HG02623 (cell line): ENCODE measurements at regions not wholly inside any gene's neighbourhood (a gene's known extent, or its start where the extent isn't known, plus 50 kb on each side); places are given as distances from the start of the nearest gene placed in this dataset.

ENCODE experiments used
- ATAC-seq: cut with Tn5 transposase; IDR thresholded peaks from one replicate; pipeline ENCODE4 v1.9.1; 2021; ENCODE audit warnings: moderate library complexity; ENCODE audit not compliant: unreplicated experiment

DNA sequence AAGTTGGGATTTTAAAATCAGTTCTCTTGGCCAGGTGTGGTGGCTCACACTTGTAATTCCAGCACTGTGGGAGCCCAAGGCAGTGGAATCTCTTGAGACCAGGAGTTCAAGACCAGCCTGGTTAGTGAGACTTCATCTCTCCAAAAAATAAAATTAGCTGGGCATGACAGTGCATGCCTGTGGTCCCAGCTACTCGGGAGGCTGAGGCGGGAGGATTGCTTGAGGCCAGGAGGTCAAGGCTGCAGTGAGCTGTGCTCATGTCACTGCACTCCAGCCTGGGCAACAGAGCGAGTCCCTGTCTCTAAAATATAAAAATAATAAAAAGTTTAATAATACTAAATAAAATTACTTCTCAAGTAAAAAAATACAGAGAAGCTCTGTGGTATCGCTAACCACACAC, 77.5 kb downstream of the FOXA2 start:
- ATAC-seq, result no peak

DNA sequence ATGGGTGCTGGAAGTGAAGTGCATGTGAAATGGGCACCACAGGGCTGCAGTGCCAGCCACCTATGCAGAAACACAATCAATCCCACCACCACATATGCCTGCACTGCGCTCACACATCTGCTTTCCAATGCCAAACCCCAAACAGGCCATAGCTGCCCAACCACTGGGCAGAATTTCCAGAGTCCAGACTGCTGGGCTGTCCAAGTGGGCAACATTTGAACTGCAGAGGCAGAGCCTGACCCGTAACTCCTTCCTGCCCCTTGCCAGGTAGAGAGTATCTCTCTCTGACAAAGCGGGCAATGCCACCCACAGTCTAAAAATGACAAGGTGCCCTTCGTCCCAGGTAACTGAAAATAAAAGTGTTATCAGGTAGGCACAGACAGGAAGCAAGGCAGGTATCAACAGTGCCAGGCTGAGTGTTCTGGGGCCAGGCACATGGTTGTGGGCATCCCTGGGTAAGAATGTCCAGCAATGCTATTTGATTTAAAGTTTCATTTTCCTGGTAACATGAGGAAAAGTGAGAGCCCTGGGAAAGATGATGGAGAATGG, 79.5 kb downstream of the FOXA2 start:
- no peak for ATAC-seq

DNA sequence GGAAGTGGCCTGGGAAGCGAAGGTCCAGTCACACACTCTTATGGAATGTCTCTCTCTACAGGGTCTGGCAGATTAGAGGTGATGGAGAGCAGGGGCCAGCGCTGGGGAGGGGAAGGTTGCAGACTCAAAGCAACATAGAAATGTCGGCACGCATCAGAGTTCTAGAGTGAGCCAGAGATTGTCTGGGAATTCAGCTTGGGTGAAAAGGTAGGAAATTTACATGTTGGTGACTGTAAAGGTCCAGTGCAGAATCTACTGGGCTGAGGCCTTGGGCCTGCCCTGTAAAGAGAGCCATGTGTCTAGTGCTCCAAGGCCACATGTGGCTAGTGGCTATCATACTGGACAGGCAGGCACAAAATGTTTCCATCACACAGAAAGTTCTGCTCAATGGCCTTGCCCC, 80.8 kb downstream of the FOXA2 start:
- no peak for ATAC-seq

DNA sequence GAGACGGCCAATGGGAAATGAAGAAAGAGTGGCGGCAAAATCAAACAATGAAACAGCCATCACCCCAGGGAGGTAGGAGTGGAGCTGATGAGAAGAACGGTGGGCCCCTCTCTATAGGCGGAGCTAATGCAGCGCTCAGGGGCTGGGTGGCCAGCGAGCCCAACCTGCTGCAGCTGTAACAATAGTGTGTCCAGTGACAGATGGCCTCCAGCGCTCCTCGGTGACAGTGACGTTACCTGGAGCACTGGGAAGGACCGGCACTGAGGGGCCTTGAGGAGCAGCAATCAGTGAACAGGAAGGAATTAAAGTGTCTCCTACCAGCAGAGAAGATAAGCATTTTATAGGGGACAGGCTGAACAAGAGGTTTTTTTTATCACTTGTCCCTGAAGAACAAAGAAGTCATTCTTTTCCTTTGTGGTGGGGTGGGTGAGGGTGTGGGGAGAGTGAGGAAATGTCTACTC, 81.6 kb downstream of the FOXA2 start:
- ATAC-seq, result no peak

DNA sequence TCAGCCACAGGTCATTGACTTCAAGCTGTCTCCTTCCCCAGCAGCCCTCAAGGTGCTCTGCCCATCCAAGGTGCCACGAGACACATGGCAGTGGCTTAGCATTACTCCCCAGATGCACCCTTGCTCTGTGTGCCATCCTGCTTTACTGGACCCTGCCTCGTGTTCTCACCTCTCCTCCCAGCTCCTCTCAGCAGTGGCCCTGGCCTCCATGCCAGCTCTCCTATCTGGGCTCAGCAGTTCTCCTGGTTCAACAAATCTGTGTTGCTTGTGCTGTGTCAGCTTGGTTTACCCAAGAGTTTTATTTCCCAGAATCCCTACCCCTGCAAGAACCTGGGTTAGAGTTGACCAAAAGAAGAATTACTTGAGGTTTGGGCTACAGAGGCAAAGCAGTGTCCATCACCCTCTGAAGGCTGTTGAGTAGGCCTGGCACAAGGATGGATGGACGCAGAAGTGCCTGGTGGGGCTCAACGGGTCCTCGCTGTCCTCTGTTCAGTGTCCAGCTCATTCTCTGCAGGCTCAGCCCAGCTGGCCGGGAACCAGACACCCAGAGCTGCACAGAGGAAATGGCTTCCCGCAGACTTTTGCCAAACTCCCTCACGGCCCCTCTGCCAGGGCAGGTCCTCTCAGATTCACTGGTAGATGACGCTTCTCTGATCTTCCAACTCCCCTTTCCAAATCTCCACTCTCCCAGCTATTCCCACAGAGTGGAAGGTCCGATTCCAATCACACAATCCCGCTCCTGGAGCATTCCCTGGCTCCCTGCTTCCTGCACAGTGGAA, 82.6 kb downstream of the FOXA2 start:
- no peak for ATAC-seq

DNA sequence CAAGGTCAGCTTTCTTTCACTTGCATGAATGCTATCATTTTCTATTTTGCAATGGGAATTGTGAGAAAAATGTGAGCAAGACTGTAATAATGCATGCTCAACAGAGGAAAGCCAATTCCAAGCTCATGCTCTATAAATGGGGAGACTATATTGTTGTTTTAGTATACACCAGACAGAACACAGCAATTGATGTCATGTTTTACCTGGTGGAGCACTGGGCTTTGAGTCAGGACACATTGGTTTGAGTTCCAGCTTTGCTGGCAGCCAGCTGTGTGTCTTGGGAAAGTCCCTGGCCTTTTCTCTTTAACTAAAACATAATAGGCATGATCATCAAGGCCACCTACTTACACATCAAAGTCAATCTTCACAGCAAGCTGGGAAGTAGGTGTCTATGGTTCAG, 83.3 kb downstream of the FOXA2 start:
- no peak for ATAC-seq

DNA sequence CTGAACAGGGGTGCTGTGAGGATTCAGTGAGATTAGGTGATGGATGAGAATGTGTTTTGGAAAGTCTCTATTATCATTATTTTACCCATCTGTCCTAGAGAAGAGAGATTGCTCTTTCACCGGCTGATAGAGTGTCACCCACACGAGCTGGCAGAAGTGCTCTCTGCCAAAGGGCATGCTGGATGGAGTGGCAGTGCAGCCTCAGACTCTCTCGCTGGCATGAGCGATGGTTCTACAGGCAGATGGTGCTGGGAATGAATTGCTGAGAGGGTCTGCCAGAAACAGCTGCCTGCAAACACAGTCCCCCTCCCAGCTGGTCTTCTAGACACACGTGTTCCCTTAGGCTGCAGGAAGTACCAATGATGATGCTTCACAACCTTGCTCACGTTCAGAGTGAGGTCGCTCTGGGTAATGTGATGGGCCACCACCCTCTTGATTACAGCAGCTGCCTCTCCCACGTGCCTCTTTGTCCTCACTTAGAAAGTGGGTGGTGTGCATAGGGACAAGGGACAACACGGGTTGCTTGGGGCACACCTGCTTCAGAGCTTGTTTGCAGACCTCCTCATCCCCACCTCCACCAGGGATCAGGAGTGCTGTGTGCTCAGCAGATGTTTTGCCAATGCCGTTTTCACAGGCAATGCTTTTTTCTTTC, 84.7 kb downstream of the FOXA2 start:
- ATAC-seq, result no peak

DNA sequence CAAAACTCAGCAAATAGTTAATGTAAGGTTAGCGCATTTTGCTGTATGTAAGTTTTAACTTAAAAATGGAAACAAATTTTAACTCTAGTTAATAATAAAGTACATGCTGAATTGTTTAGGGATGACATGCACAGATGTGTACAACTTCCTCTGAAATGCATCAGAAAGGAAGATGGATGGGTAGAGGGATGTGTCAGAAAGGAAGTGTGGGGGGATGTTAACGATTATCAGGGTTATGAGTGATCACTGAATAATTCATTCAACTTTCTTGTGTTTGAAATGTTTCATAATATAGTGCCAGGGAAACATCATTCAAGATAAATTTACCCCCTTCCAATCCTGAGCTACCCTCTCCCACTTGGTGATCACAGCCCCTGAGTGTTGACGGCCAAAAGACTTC, 87.6 kb downstream of the FOXA2 start:
- no peak for ATAC-seq

DNA sequence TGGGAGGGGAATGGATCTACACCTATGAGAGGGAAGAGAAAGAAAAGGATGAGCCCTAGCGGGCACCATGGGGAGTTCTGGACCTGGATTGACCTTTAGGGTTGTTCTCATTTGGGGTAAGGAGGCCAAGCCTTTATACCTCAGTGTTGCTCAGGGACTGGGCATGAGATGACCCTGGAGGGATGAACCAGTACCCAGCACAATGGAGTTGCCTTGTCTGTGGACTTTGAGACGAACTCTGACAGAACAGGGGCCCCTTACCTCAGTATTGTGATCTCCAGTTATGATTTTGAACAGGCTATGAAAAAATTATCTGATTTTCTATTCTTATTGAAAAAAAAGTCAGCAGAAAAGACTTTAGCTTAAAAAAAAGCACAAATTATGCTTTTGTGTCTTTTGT, 88.6 kb downstream of the FOXA2 start:
- no peak for ATAC-seq

DNA sequence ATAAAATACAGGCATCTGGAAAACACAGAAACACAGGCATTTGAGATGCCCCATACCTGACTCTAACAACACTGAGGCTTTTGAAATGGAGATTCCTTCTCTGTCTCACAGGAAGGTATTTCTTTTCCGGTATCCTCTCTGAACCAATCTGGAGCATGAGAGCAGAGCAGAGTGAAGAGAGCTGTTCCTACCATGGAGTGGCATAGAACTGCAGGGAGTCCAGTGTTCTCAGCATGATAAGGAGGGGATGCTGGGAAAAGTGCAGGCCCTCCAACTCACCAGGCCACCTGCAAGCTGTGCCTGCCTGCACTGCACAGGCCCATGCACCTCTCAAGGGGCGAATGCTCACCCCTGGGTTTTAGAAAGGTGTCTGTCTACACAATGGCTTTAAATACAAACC, 89.2 kb downstream of the FOXA2 start:
- no peak for ATAC-seq

DNA sequence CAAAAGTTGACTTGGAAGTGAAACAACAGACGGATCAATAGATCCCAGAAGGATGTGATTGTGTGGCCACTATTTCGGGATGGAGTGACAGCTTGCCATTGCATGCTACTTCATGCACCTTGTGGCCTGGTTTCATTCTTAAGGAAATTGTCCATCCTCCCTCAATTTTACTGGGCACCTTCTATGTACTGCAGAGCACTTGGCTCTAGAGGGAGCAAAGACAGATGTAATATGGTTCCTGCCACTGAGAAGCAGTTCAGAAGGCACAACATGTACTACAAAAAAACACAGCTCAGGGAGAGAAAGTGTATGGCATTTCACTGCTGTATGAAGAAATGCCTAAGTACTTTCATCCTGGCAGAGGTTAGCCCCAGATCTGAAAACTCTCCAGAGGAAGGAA, 91.9 kb downstream of the FOXA2 start:
- ATAC-seq, result no peak

DNA sequence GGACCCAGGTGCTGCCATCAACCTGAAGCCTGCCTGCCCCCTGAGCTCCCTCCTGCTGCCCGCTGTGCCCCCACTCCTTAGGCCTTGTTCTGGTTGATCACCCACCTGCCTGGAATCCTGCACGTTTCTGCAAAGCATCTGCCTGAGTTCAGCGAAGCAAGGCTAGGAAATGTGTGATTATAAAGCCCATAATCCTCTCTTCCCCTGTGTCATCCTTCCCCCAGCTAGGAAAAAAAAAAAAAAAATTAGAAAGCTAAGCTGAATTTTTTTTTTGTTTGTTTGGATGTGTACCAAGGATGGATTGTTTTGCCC, 93.2 kb downstream of the FOXA2 start:
- ATAC-seq, result no peak

DNA sequence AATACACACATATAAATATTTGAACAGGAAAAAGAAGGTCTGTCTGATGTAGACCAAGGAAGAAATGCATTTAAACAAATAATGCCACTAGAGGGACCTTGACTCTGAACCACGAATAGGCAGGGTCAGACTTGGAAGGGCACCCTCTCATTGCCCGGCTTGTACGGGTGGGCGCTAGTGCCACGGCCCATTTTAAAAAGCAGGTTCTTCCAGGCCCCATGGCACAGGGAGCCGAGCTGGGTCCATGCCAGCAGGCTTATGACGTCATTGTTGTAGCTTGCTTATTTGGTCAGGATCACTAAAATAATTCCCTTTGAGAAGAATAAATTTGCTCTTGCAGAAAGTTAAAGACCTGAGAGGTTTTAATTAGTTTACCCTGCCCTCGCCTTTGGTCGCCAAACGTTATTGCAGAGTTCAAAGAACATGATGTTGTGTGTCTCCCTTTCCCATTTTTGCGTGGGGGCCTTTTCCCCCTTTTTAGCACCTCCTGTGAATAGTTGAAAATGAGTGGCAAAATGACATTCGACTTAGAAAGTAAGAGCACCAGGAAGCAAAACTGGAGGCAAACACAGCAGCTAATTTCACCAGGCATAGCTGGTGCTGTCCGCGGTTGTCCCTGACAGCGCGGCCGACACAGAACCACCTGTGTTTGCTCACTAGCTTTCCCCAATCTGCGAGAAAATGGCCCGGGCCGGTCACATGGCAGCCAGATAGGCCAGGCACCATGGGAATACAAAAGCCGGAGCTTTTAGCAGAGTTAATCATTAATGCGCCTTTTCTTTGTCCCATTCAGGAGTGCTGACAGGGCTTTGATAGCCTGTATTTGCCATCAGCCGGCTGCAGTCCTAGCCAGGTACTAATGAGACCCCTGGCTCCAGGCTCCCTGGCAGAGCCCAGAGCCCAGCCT, 93.8 kb downstream of the FOXA2 start:
- no peak for ATAC-seq

DNA sequence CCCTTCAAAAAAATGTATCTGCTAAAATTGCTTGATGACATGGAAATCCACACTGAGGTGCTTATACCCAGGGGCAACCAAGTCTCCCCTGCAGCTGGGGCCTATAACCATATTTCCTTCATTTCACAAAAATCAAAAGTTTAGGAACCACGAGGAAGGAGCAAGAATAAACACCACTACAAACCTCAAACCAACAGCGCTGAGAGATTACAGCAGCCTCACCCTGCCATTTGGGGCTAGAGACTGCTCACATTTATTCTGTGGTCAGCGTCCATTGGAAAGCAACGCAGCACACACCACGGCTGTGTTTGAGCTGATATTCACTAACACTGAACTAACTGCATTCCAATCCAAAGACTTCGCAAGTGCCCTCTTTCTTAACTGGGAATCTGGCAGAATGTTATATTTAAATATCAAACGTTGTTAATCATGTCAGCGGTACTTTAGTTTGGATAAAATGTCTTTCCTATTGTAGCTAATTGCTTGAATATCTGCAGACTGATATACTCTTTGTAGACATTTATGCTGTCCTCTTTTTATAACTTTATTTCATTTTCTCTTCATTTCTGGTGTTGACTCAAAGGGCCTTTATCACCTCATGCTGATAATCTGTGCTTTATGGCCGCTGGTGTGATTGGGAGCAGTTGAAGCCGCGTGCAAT, 94.6 kb downstream of the FOXA2 start:
- no peak for ATAC-seq

DNA sequence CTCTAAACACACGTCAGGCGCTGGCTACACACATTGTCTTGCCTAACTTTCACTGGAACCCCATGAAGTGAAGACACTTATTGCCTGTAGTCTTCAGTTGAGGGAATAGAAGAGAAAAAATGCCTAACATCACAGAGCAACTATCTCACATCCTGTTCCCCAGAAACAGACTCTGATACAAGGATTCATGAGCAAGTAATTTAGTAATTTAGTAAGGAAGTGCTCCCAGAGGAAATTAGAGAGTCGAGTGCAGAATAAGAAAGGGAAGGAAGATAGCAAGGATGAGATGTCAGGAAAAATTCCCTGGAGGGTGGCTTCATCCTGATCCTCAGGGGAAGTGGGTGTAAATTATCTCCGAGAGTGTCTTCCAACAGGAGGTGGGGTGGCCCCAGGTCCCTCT, 104.0 kb downstream of the FOXA2 start:
- ATAC-seq, result no peak

DNA sequence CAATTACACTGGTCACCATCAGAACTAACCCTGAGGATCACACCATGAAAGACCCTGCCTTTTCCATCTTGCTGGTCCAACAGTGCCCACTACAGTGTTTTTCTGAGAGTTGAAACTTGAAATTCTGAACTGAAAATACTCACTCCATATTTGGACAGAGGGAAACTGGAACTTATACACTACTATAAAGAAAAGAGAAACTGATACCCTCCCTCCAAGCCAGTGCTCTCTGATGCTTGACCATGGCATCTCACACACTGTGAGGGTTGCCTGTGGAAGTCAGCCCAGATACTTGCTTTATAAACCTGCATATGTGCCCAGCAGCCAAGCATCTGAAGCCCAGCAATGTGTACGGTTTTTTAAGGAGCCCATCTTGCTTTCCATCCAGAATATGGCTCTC, 108.7 kb downstream of the FOXA2 start:
- ATAC-seq, result peak; percentile 77

DNA sequence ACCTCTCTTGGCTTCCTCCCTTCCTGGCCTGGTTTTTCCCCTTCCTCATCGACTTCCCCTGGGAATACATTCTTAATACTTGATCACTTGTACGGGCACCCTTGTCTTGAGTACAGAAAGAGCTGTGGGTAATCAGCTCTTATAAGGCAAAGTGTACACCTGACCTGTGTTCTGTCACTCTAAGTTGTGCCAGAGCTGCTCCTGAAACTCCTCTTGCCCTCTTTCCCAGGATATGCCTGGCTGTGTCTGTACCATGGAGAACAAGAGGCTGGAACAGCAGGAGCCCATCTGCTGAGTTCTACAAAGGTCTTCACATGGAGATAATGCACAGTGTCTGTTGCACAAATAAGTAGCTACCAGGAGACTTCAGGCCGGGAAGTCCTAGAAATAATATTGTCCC, 110.1 kb downstream of the FOXA2 start:
- no peak for ATAC-seq

DNA sequence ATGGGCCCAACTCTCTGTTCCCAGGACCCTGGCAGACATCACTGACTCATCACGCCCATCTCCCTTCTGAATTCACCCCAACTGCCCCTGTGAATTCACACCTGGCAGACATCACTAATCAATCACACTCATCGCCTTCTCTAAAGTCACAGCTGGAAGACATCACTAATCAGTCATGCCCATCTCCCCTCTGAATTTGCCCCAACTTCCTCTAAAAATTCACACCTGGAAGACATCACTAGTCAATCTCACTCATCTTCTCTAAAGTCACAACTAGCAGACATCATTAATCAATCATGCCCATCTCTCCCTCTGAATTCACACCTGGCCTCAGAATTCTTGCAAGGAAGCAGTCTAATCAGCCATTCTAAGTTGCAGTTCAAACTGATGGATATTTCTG, 111.1 kb downstream of the FOXA2 start:
- no peak for ATAC-seq

DNA sequence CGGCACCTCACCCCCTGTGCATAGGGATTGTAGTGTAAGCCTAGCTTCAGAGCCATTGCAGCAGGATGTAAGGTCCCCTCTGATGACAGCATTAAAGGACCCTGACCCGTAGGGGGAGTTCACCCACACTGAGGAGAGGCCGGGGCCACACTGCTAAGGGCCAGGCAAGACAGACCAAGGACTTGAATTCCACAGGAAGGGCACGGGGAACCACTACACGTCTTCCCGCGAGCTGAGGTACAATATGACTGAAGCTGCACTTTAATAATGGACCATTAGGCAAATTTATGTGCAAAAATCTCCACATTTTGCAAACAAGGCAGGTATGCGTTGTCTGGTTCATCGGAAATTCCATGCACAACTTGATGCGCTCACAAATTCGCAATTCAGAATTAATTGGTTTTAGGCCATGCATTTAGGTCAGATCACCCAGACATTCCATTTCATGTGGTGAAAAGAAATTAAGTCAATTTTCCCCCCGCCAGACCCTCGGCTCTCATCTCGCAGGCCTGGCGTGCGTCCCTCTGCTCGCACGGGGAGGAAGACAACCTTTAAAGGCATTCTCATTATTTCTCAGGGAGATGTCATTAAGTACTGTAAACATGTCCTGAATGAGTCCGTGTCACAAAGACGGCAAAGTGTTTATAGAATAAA, 111.8 kb downstream of the FOXA2 start:
- ATAC-seq, result no peak

DNA sequence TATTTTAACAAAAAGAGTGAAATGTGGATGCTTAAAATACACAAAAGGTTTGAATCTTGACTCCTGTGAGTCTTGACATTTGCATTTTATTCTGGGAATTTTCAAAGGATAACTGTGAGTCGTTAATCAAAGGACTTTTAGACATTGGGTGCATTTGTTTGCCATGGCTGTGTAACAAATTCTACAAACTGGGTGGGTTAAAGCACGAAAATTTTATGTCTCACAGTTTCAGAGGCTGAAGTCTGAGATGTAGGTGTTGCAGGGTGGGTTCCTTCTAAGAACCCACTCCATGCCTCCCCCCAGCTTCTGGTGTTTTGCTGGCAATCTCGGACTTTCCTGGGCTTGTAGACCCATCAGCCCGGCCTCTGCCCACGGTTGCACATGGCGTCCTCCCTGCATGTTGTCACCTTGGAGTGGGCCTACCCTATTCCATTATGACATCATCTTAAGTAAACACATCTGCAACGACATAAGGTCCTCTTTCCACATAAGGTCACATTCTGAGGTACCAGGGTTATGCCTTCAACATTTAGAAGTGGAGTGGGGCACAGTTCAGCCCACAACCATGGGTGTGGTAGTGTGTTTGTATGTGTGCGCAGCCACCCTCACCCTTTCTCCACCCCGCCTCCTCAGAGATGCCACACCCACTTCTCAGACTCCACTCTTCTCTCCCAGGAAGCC, 113.1 kb downstream of the FOXA2 start:
- no peak for ATAC-seq
